Spleen (tissue), 11 donors: ENCODE measurements at regions not wholly inside any gene's neighbourhood (a gene's known extent, or its start where the extent isn't known, plus 50 kb on each side); places are given as distances from the start of the nearest gene placed in this dataset.

Experiments
- DNase-seq: peaks from one replicate; pipeline ENCODE4 v3.0.0-alpha.2; 2020
- H3K27ac ChIP-seq, 8 donors: fragments of 200-600 bp; sonication (generic) in 7 of 8; 1 replicate in 4 of 8; 2 replicates in 4 of 8; pipeline versions ENCODE4 v1.5.0 to v1.8.0; 2016 to 2021; ENCODE audit warnings: inconsistent platforms in 4 of 8, mild to moderate bottlenecking in 4 of 8, moderate library complexity in 1 of 8
- H3K27me3 ChIP-seq, 7 donors: fragments of 200-600 bp; sonication (generic) in 6 of 7; replicated peaks in 1 of 7; 1 replicate in 4 of 7; 2 replicates in 3 of 7; pipeline versions ENCODE4 v1.5.0 to v1.8.0; 2016 to 2021; ENCODE audit warnings: inconsistent platforms in 3 of 7, mild to moderate bottlenecking in 1 of 7
- H3K36me3 ChIP-seq, 6 donors: fragments of 200-600 bp; sonication (generic) in 5 of 6; 1 replicate in 4 of 6; 2 replicates in 2 of 6; pipeline versions ENCODE4 v1.5.0 to v1.8.0; 2016 to 2021; ENCODE audit warnings: inconsistent platforms in 2 of 6
- H3K4me1 ChIP-seq, 6 donors: fragments of 200-600 bp; sonication (generic) in 5 of 6; 1 replicate in 3 of 6; 2 replicates in 3 of 6; pipeline versions ENCODE4 v1.5.0 to v1.8.0; 2016 to 2021; ENCODE audit warnings: inconsistent platforms in 3 of 6
- H3K4me3 ChIP-seq, 8 donors: fragments of 200-600 bp; sonication (generic) in 7 of 8; 1 replicate in 4 of 8; 2 replicates in 4 of 8; pipeline versions ENCODE4 v1.5.0 to v1.8.0; 2016 to 2021; ENCODE audit warnings: inconsistent platforms in 4 of 8, mild to moderate bottlenecking in 4 of 8, moderate library complexity in 2 of 8
- H3K9me3 ChIP-seq, 8 donors: fragments of 200-600 bp; sonication (generic) in 7 of 8; 1 replicate in 4 of 8; 2 replicates in 4 of 8; pipeline versions ENCODE4 v1.5.0 to v1.8.0; 2016 to 2021; ENCODE audit warnings: inconsistent platforms in 4 of 8
- CTCF ChIP-seq, 11 experiments: fragments of 200-600 bp in 7 of 11; fragments of 450-650 bp in 4 of 11; sonication (generic) in 4 of 11; IDR thresholded peaks in 8 of 11; conservative IDR thresholded peaks in 3 of 11; 1 replicate in 7 of 11; 2 replicates in 4 of 11; pipeline versions ENCODE4 v1.4.0 to v1.8.0; 2016 to 2021; ENCODE audit warnings: antibody characterized with exemption in 11 of 11, inconsistent platforms in 4 of 11, mild to moderate bottlenecking in 1 of 11
- POLR2A ChIP-seq, 3 donors: fragments of 450-650 bp; IDR thresholded peaks; one replicate each; pipeline ENCODE4 v1.5.1; 2017; ENCODE audit warnings: antibody characterized with exemption in 3 of 3, mild to moderate bottlenecking in 1 of 3
- POLR2AphosphoS5 ChIP-seq, 3 donors: sonication (generic); formaldehyde crosslinking; IDR thresholded peaks; one replicate each; pipeline ENCODE4 v1.5.1; 2017; ENCODE audit warnings: antibody characterized with exemption in 3 of 3
- WGBS, 5 donors: extraction: QIAGEN DNeasy Blood & Tissue Kit in 3 of 5; methylation state at CpG; one replicate each; pipeline versions ENCODE4 v1.1.5 to v1.1.7; 2013 to 2018; 5-methylcytosine and 5-hydroxymethylcytosine counted together
- intact Hi-C: fragments of 100-400 bp; cut with DNase I; formaldehyde crosslinking; loops from one replicate; pipeline ENCODE4 v1.15.0; 2023; ENCODE audit warnings: low total_unique reads
- donor health status: healthy with polysubstance abuse.
- donor health status: DM: no; HTN: no; CAD: no; lungs with moderate emphysema.
- donor health status: DM: no; HTN: no; CAD: no.
- donor health status: Bipolar disorder and iron deficiency.
- donor health status: healthy.
- donor health status: DM: no; HTN: no; CAD: no.
- donor health status: DM: yes; HTN: yes; CAD: no.

GRCh38 chr11:13073119-13073981 is 64.2 kb downstream of the RASSF10 start:
- H3K9me3 ChIP-seq = no peaks in the 10 kb centered on the region
- no peak for DNase-seq
- H3K4me3 ChIP-seq = no peak overlapping the region
- 79 to 92% (median 81%) methylated on average over 13 of the region's 13 CpGs for WGBS, 5 donors
- no peak overlapping the region for H3K27ac ChIP-seq
- H3K27me3 ChIP-seq = peaks cover 0 to 20% (median 4%) of the 10 kb centered on the region in 7 donors
- no peaks in the 10 kb centered on the region for H3K4me1 ChIP-seq
- TF ChIP-seq CTCF (IDR thresholded peaks at IDR 0.05 in 8 of 11, conservative IDR thresholded peaks at IDR 0.05 in 3 of 11) = no peak
- no peak for TF ChIP-seq POLR2AphosphoS5 (IDR thresholded peaks at IDR 0.05)
- TF ChIP-seq POLR2A (IDR thresholded peaks at IDR 0.05) = no peak
- no peaks in the 10 kb centered on the region for H3K36me3 ChIP-seq
- intact Hi-C loops = no loop called here

- H3K27ac ChIP-seq = no peak overlapping the region
- TF ChIP-seq CTCF (IDR thresholded peaks at IDR 0.05 in 8 of 11, conservative IDR thresholded peaks at IDR 0.05 in 3 of 11) = no peak
- no peak for TF ChIP-seq POLR2A (IDR thresholded peaks at IDR 0.05)
- TF ChIP-seq POLR2AphosphoS5 (IDR thresholded peaks at IDR 0.05) = no peak
- no peaks in the 10 kb centered on the region for H3K9me3 ChIP-seq
- peaks cover 0 to 26% (median 4%) of the 10 kb centered on the region in 7 donors for H3K27me3 ChIP-seq
- H3K4me3 ChIP-seq = no peak overlapping the region
- 79 to 86% (median 81%) methylated on average over 6 of the region's 6 CpGs for WGBS, 5 donors
- H3K36me3 ChIP-seq = no peaks in the 10 kb centered on the region
- no peak for DNase-seq
- H3K4me1 ChIP-seq = no peaks in the 10 kb centered on the region
- intact Hi-C loops = no loop called here
Observed at GRCh38 chr11:13074714-13075464, 65.8 kb downstream of the RASSF10 start.

- H3K4me3 ChIP-seq = no peak overlapping the region
- intact Hi-C loops = no loop called here
- H3K27ac ChIP-seq = no peak overlapping the region
- H3K4me1 ChIP-seq = no peaks in the 10 kb centered on the region
- no peaks in the 10 kb centered on the region for H3K9me3 ChIP-seq
- peaks cover 0 to 38% (median 8%) of the 10 kb centered on the region in 7 donors for H3K27me3 ChIP-seq
- TF ChIP-seq CTCF (IDR thresholded peaks at IDR 0.05 in 8 of 11, conservative IDR thresholded peaks at IDR 0.05 in 3 of 11) = no peak
- no peak for TF ChIP-seq POLR2AphosphoS5 (IDR thresholded peaks at IDR 0.05)
- TF ChIP-seq POLR2A (IDR thresholded peaks at IDR 0.05) = no peak
- H3K36me3 ChIP-seq = no peaks in the 10 kb centered on the region
- no peak for DNase-seq
- 85 to 100% (median 94%) methylated on average over 2 of the region's 2 CpGs for WGBS, 5 donors
Observed at GRCh38 chr11:13076961-13077360, 67.8 kb downstream of the RASSF10 start.

GRCh38 chr11:13080861-13081260 is 71.7 kb downstream of the RASSF10 start:
- TF ChIP-seq CTCF (IDR thresholded peaks at IDR 0.05 in 8 of 11, conservative IDR thresholded peaks at IDR 0.05 in 3 of 11) (no peak), POLR2A (IDR thresholded peaks at IDR 0.05) (no peak), POLR2AphosphoS5 (IDR thresholded peaks at IDR 0.05) (no peak)
- H3K4me1 ChIP-seq = no peaks in the 10 kb centered on the region
- no peaks in the 10 kb centered on the region for H3K36me3 ChIP-seq
- H3K27ac ChIP-seq = no peak overlapping the region
- WGBS, 5 donors = 80 to 92% (median 85%) methylated on average over 8 of the region's 8 CpGs
- intact Hi-C loops = no loop called here
- no peaks in the 10 kb centered on the region for H3K9me3 ChIP-seq
- H3K27me3 ChIP-seq = peaks cover 0 to 71% (median 10%) of the 10 kb centered on the region in 7 donors
- DNase-seq = no peak
- H3K4me3 ChIP-seq = no peak overlapping the region
